ENCODE measurements at regions not wholly inside any gene's neighbourhood (a gene's known extent, or its start where the extent isn't known, plus 50 kb on each side); places are given as distances from the start of the nearest gene placed in this dataset.

GRCh38 chr12:23115984-23116383 lies 491.0 kb downstream of the ETNK1 start:
- TF ChIP-seq HMGXB4 (CRISPR knock-in tag; IDR thresholded peaks at IDR 0.05; ENCODE audit: borderline replicate concordance) (no peak), POLR2A (IDR thresholded peaks at IDR 0.05; ENCODE audit: low read length) (no peak), ZSCAN20 (CRISPR knock-in tag; IDR thresholded peaks at IDR 0.05) (no peak)
- TF ChIP-seq, protein P1, sequence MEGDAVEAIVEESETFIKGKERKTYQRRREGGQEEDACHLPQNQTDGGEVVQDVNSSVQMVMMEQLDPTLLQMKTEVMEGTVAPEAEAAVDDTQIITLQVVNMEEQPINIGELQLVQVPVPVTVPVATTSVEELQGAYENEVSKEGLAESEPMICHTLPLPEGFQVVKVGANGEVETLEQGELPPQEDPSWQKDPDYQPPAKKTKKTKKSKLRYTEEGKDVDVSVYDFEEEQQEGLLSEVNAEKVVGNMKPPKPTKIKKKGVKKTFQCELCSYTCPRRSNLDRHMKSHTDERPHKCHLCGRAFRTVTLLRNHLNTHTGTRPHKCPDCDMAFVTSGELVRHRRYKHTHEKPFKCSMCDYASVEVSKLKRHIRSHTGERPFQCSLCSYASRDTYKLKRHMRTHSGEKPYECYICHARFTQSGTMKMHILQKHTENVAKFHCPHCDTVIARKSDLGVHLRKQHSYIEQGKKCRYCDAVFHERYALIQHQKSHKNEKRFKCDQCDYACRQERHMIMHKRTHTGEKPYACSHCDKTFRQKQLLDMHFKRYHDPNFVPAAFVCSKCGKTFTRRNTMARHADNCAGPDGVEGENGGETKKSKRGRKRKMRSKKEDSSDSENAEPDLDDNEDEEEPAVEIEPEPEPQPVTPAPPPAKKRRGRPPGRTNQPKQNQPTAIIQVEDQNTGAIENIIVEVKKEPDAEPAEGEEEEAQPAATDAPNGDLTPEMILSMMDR (IDR thresholded peaks at IDR 0.05), result no peak

Measured in A549 (cell line).